Neural cell (in vitro differentiated cells): ENCODE measurements at regions not wholly inside any gene's neighbourhood (a gene's known extent, or its start where the extent isn't known, plus 50 kb on each side); places are given as distances from the start of the nearest gene placed in this dataset.

Experiments used
- H2AFZ ChIP-seq: fragments of 200-600, 300-800 bp; sonication (generic), shearing (Covaris generic); 2 replicates; pipeline ENCODE4 v1.6.0; 2014; ENCODE audit warnings: low read depth, mild to moderate bottlenecking, antibody characterized with exemption, low read length, moderate library complexity
- H3F3A ChIP-seq: fragments of 200-600 bp; shearing (Covaris generic); 2 replicates; pipeline ENCODE4 v1.6.1; 2016; ENCODE audit warnings: mild to moderate bottlenecking, moderate library complexity, mixed read lengths, antibody characterized with exemption, low read length; ENCODE audit not compliant: insufficient read depth, poor library complexity, severe bottlenecking
- H3K27ac ChIP-seq: fragments of 200-600, 300-800 bp; sonication (generic), shearing (Covaris generic); 2 replicates; pipeline ENCODE4 v1.5.1; 2014; ENCODE audit warnings: mild to moderate bottlenecking, low read length, moderate library complexity
- H3K27me3 ChIP-seq: fragments of 300-800, 200-600 bp; sonication (generic), shearing (Covaris generic); 2 replicates; pipeline ENCODE4 v1.6.0; 2014; ENCODE audit warnings: mild to moderate bottlenecking, low read depth, low read length, moderate library complexity; ENCODE audit not compliant: insufficient read depth
- H3K36me3 ChIP-seq: fragments of 300-800, 200-600 bp; sonication (generic), shearing (Covaris generic); 2 replicates; pipeline ENCODE4 v1.5.1; 2014; ENCODE audit warnings: mild to moderate bottlenecking, antibody characterized with exemption, low read length, moderate library complexity; ENCODE audit not compliant: insufficient read depth
- H3K4me2 ChIP-seq: fragments of 300-800, 200-600 bp; sonication (generic), shearing (Covaris generic); 2 replicates; pipeline ENCODE4 v1.6.0; 2014; ENCODE audit warnings: mild to moderate bottlenecking, low read length
- H3K4me3 ChIP-seq: fragments of 300-800, 200-600 bp; sonication (generic), shearing (Covaris generic); 2 replicates; pipeline ENCODE4 v1.5.1; 2014; ENCODE audit warnings: mild to moderate bottlenecking, low read length, moderate library complexity
- H3K79me2 ChIP-seq: fragments of 200-600 bp; shearing (Covaris generic); replicated peaks from 2 replicates; pipeline ENCODE4 v1.6.0; 2014; ENCODE audit warnings: mild to moderate bottlenecking, low read length, moderate library complexity; ENCODE audit not compliant: insufficient read depth
- H3K9ac ChIP-seq: fragments of 300-800, 200-600 bp; sonication (generic), shearing (Covaris generic); 2 replicates; pipeline ENCODE4 v1.6.1; 2016; ENCODE audit warnings: mild to moderate bottlenecking, low read length, mixed read lengths
- H3K9me2 ChIP-seq: fragments of 200-600 bp; shearing (Covaris generic); 2 replicates; pipeline ENCODE4 v1.6.1; 2016; ENCODE audit warnings: mild to moderate bottlenecking, low read length, mixed read lengths; ENCODE audit not compliant: insufficient read depth
- H3K9me3 ChIP-seq: fragments of 200-600, 300-800 bp; sonication (generic), shearing (Covaris generic); 2 replicates; pipeline ENCODE4 v1.6.1; 2016; ENCODE audit warnings: mild to moderate bottlenecking, mixed run types, low read length, moderate library complexity, mixed read lengths
- H4K20me1 ChIP-seq: fragments of 200-600 bp; shearing (Covaris generic); 2 replicates; pipeline ENCODE4 v1.6.1; 2016; ENCODE audit warnings: mild to moderate bottlenecking, mixed run types; ENCODE audit not compliant: insufficient read depth
- CTCF ChIP-seq: fragments of 450-650 bp; IDR thresholded peaks from 2 replicates; pipeline ENCODE4 v1.5.1; 2014; ENCODE audit warnings: antibody characterized with exemption, mild to moderate bottlenecking, moderate library complexity; ENCODE audit not compliant: poor library complexity, severe bottlenecking
- EP300 ChIP-seq: fragments of 450-650 bp; conservative IDR thresholded peaks from 2 replicates; pipeline ENCODE4 v1.6.1; 2014; ENCODE audit warnings: antibody characterized with exemption, mild to moderate bottlenecking, moderate library complexity; ENCODE audit not compliant: poor library complexity, severe bottlenecking
- EZH2 ChIP-seq: fragments of 200-600, 300-800 bp; shearing (Covaris generic), sonication (generic); IDR thresholded peaks from 2 replicates; pipeline ENCODE4 v1.6.1; 2014; ENCODE audit warnings: antibody characterized with exemption, low read length, borderline replicate concordance, mild to moderate bottlenecking; ENCODE audit not compliant: insufficient read depth, poor library complexity, severe bottlenecking
- MXI1 ChIP-seq: fragments of 450-650 bp; conservative IDR thresholded peaks from 2 replicates; pipeline ENCODE4 v1.6.1; 2014; ENCODE audit warnings: antibody characterized with exemption, mild to moderate bottlenecking; ENCODE audit not compliant: poor library complexity, severe bottlenecking
- POLR2AphosphoS5 ChIP-seq: IDR thresholded peaks from 2 replicates; pipeline ENCODE4 v1.6.1; 2012
- RAD21 ChIP-seq: fragments of 450-650 bp; conservative IDR thresholded peaks from 2 replicates; pipeline ENCODE4 v1.6.1; 2014; ENCODE audit warnings: antibody characterized with exemption, mild to moderate bottlenecking, moderate library complexity
- TAF1 ChIP-seq: IDR thresholded peaks from 2 replicates; pipeline ENCODE4 v1.6.1; 2012; ENCODE audit warnings: low read depth
- TF ChIP-seq, protein P1 (sequence below): IDR thresholded peaks from 2 replicates; pipeline ENCODE4 v1.6.1; 2012; ENCODE audit warnings: borderline replicate concordance

DNA sequence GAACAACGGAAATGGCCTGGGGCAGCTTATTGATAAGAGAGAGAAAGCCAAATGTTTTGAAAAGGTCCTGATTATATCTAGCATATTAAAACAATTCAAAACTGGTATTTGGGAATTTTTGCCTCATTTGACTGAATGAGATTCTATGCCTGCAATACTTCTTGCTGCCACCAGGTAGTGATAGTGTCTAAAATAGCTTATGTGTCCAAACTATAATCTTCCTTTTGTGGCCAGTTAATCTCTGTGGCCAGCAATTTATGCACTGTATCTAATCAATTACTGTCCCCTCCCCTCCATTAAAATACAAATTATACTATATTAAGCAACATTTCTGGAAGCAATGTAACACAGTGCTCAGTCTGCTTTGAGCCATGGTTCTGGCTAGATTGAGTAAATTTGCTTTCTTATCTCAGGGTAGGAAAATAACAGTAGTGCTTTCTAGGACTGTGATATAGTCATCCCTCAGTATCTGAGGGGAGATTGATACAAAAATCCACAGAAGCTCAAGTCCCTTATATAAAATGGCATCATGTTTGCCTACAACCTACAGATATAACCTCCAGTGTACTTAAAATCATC is 91.8 kb downstream of the FOXD2 start:
- Histone ChIP-seq H3K79me2 (no peaks in the 10 kb centered on the region), H3K9me2 (no peaks in the 10 kb centered on the region), H3K36me3 (no peaks in the 10 kb centered on the region), H3K27ac (no peak overlapping the region), H2AFZ (no peak overlapping the region), H3K27me3 (peaks cover 8% of the 10 kb centered on the region), H3F3A (no peaks in the 10 kb centered on the region), H3K9me3 (peaks cover 9% of the 10 kb centered on the region), H3K4me3 (no peak overlapping the region), H4K20me1 (no peaks in the 10 kb centered on the region), H3K9ac (no peak overlapping the region), H3K4me2 (no peak overlapping the region)
- TF ChIP-seq CTCF = peak; percentile 54
- TF ChIP-seq EP300 = no peak

- Histone ChIP-seq H4K20me1 (no peaks in the 10 kb centered on the region), H3K4me2 (peak overlapping the region; percentile 58), H3K27ac (no peak overlapping the region), H3K27me3 (peaks cover 8% of the 10 kb centered on the region), H3K9me3 (peaks cover 9% of the 10 kb centered on the region), H3K4me3 (peak overlapping the region; percentile 63), H3K9me2 (no peaks in the 10 kb centered on the region), H3K79me2 (no peaks in the 10 kb centered on the region), H3F3A (no peaks in the 10 kb centered on the region), H2AFZ (peak overlapping the region; percentile 19), H3K36me3 (no peaks in the 10 kb centered on the region), H3K9ac (peak overlapping the region; percentile 46)
- no peak for TF ChIP-seq EZH2
- TF ChIP-seq POLR2AphosphoS5 = peak; percentile 6
- no peak for TF ChIP-seq EP300
- no peak for TF ChIP-seq RAD21
- TF ChIP-seq, protein P1, sequence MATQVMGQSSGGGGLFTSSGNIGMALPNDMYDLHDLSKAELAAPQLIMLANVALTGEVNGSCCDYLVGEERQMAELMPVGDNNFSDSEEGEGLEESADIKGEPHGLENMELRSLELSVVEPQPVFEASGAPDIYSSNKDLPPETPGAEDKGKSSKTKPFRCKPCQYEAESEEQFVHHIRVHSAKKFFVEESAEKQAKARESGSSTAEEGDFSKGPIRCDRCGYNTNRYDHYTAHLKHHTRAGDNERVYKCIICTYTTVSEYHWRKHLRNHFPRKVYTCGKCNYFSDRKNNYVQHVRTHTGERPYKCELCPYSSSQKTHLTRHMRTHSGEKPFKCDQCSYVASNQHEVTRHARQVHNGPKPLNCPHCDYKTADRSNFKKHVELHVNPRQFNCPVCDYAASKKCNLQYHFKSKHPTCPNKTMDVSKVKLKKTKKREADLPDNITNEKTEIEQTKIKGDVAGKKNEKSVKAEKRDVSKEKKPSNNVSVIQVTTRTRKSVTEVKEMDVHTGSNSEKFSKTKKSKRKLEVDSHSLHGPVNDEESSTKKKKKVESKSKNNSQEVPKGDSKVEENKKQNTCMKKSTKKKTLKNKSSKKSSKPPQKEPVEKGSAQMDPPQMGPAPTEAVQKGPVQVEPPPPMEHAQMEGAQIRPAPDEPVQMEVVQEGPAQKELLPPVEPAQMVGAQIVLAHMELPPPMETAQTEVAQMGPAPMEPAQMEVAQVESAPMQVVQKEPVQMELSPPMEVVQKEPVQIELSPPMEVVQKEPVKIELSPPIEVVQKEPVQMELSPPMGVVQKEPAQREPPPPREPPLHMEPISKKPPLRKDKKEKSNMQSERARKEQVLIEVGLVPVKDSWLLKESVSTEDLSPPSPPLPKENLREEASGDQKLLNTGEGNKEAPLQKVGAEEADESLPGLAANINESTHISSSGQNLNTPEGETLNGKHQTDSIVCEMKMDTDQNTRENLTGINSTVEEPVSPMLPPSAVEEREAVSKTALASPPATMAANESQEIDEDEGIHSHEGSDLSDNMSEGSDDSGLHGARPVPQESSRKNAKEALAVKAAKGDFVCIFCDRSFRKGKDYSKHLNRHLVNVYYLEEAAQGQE = no peak
- no peak for TF ChIP-seq CTCF
- TF ChIP-seq MXI1 = no peak
- no peak for TF ChIP-seq TAF1
Observed at GRCh38 chr1:47532921-47533792, 95.3 kb downstream of the FOXD2 start.
